ENCODE measurements at regions not wholly inside any gene's neighbourhood (a gene's known extent, or its start where the extent isn't known, plus 50 kb on each side); places are given as distances from the start of the nearest gene placed in this dataset.

DNA sequence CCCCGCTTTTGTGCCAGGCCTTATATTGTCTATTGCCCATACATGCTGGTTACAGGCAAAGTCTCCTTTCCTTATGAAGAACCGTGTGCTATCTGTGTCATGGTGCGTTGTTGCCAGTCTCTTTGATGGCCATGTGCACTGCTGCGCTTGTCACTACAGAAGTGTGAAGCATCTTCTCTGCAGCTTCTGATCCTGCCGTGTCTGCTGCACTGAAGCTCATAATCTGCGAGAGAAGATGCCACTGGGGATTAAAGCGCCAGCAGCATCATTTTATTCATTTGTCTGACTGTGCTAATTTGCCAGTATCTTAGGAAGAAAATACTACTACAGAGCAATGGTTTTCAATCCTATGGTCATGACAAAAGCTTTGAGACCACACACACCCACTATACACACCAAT is 330.1 kb downstream of the FAT3 start:
- H3K27ac Mint-ChIP-seq: no peak overlapping the region
- Histone ChIP-seq H3K36me3 (ENCODE audit: insufficient read depth, low read length) (no peaks in the 10 kb centered on the region), H3K4me3 (ENCODE audit: low read length) (no peak overlapping the region), H3K27me3 (ENCODE audit: control insufficient read depth in 1 of 2, insufficient read depth in 2 of 2, low read length in 2 of 2) (no peaks in the 10 kb centered on the region), H3K9me3 (ENCODE audit: control insufficient read depth in 1 of 2, insufficient read depth in 1 of 2, low read length in 2 of 2) (peaks cover 0 to 5% of the 10 kb centered on the region in 2 experiments), H3K27ac (ENCODE audit: low read depth in 1 of 2, low read length in 2 of 2) (no peak overlapping the region), H3K4me1 (ENCODE audit: insufficient read depth, low read length) (no peaks in the 10 kb centered on the region)
- ChIA-PET POLR2A (no interaction called here), CTCF (no interaction called here)
- H3K27me3 Mint-ChIP-seq: no peaks in the 10 kb centered on the region
- H3K4me1 Mint-ChIP-seq (ENCODE audit: low read depth): no peaks in the 10 kb centered on the region
- intact Hi-C loops (cut with DNase I, micrococcal nuclease): no loop called here
- peaks cover 2% of the 10 kb centered on the region for H3K9me3 Mint-ChIP-seq
- no peak overlapping the region for H3K4me3 Mint-ChIP-seq
- TF ChIP-seq, protein P1, sequence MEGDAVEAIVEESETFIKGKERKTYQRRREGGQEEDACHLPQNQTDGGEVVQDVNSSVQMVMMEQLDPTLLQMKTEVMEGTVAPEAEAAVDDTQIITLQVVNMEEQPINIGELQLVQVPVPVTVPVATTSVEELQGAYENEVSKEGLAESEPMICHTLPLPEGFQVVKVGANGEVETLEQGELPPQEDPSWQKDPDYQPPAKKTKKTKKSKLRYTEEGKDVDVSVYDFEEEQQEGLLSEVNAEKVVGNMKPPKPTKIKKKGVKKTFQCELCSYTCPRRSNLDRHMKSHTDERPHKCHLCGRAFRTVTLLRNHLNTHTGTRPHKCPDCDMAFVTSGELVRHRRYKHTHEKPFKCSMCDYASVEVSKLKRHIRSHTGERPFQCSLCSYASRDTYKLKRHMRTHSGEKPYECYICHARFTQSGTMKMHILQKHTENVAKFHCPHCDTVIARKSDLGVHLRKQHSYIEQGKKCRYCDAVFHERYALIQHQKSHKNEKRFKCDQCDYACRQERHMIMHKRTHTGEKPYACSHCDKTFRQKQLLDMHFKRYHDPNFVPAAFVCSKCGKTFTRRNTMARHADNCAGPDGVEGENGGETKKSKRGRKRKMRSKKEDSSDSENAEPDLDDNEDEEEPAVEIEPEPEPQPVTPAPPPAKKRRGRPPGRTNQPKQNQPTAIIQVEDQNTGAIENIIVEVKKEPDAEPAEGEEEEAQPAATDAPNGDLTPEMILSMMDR (IDR thresholded peaks at IDR 0.05): no peak
- no peaks in the 10 kb centered on the region for H3K36me3 Mint-ChIP-seq (ENCODE audit: low read depth)
- no peak for DNase-seq
- ATAC-seq (ENCODE audit: poor library complexity): no peak

DNA sequence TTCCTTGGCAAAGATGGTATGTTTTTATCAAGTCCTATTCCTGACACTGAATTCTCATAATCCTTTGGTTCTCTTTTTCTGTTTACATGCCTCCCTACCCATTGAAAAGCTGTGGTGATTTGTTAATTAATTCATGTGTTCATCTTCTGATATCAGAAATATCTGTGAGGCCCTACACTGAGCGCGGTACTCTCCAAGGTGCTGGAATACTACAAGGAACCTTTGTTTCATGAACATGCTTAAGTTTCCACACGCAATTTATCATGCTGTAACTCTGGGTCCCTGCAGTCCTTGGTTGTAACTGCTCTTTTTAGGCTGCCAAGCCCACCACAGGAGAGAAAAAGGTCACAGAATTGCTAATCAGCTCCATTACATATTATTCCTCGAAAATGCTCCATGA is 331.8 kb downstream of the FAT3 start:
- DNase-seq (no peak), ATAC-seq (ENCODE audit: poor library complexity) (no peak)
- H3K9me3 ChIP-seq (ENCODE audit: control insufficient read depth in 1 of 2, insufficient read depth in 1 of 2, low read length in 2 of 2): peaks cover 0 to 5% of the 10 kb centered on the region in 2 experiments
- H3K4me3 Mint-ChIP-seq: no peak overlapping the region
- H3K4me3 ChIP-seq (ENCODE audit: low read length): no peak overlapping the region
- no peaks in the 10 kb centered on the region for H3K4me1 Mint-ChIP-seq (ENCODE audit: low read depth)
- no peak overlapping the region for H3K27ac Mint-ChIP-seq
- H3K9me3 Mint-ChIP-seq: no peaks in the 10 kb centered on the region
- TF ChIP-seq, protein P1 (IDR thresholded peaks at IDR 0.05): no peak
- no peaks in the 10 kb centered on the region for H3K27me3 ChIP-seq (ENCODE audit: control insufficient read depth in 1 of 2, insufficient read depth in 2 of 2, low read length in 2 of 2)
- ChIA-PET CTCF (no interaction called here), POLR2A (no interaction called here)
- H3K36me3 Mint-ChIP-seq (ENCODE audit: low read depth): no peaks in the 10 kb centered on the region
- H3K4me1 ChIP-seq (ENCODE audit: insufficient read depth, low read length): no peaks in the 10 kb centered on the region
- no peaks in the 10 kb centered on the region for H3K27me3 Mint-ChIP-seq
- no peaks in the 10 kb centered on the region for H3K36me3 ChIP-seq (ENCODE audit: insufficient read depth, low read length)
- no peak overlapping the region for H3K27ac ChIP-seq (ENCODE audit: low read depth in 1 of 2, low read length in 2 of 2)
- intact Hi-C loops (cut with DNase I, micrococcal nuclease): no loop called here

DNA sequence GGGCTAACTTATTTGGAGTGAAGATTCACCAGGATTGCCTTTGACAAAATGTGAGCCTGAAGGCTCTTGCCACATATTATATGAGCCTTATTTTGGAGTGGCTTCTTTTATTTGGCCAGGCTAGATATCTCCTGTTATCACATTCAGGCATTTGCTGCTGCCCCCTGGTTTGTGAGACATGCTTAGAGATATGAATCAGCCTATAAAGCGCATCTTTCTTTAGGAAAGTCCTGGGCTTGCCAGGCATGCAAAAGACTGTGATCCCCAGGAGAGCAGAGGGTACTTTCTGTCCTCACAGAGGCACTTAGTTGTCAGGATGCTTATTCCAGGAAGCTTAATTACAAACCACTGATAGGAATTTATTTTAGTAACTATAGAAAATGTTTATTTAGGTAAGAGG is 333.3 kb downstream of the FAT3 start:
- Mint-ChIP-seq H3K27me3 (no peaks in the 10 kb centered on the region), H3K27ac (no peak overlapping the region), H3K4me3 (no peak overlapping the region), H3K4me1 (ENCODE audit: low read depth) (no peaks in the 10 kb centered on the region), H3K9me3 (no peaks in the 10 kb centered on the region), H3K36me3 (ENCODE audit: low read depth) (no peaks in the 10 kb centered on the region)
- no peak overlapping the region for H3K4me3 ChIP-seq (ENCODE audit: low read length)
- no peaks in the 10 kb centered on the region for H3K27me3 ChIP-seq (ENCODE audit: control insufficient read depth in 1 of 2, insufficient read depth in 2 of 2, low read length in 2 of 2)
- ATAC-seq (ENCODE audit: poor library complexity) (no peak), DNase-seq (no peak)
- H3K27ac ChIP-seq (ENCODE audit: low read depth in 1 of 2, low read length in 2 of 2): no peak overlapping the region
- TF ChIP-seq, protein P1 (IDR thresholded peaks at IDR 0.05): no peak
- CTCF ChIA-PET: no interaction called here
- intact Hi-C loops (cut with DNase I, micrococcal nuclease): no loop called here
- H3K4me1 ChIP-seq (ENCODE audit: insufficient read depth, low read length): no peaks in the 10 kb centered on the region
- POLR2A ChIA-PET: no interaction called here
- peaks cover 0 to 5% of the 10 kb centered on the region in 2 experiments for H3K9me3 ChIP-seq (ENCODE audit: control insufficient read depth in 1 of 2, insufficient read depth in 1 of 2, low read length in 2 of 2)
- H3K36me3 ChIP-seq (ENCODE audit: insufficient read depth, low read length): no peaks in the 10 kb centered on the region
